ENCODE measurements at regions not wholly inside any gene's neighbourhood (a gene's known extent, or its start where the extent isn't known, plus 50 kb on each side); places are given as distances from the start of the nearest gene placed in this dataset.

DNA sequence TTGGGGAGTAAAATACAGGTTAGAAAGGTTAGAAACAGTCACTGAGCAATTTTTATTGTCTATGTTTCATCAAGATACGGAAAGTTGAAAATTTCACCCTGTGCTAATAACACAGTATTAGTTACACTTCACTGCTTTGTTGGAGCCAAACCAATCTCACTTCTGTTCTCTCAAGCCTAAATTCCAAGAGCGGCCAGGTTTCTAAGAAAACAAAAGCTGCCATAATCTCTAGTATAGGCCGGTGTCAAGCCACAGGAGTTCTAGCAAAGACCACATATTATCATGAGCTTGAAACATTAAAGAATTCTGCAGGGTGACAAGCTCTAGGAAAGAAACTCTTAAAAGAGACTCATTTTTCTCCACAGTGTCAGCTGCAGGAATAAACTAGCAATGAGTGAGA, 128.7 kb downstream of the TXNL1 start:
- DNase-seq (ENCODE audit: low spot score), result no peak
- TF ChIP-seq CTCF (IDR thresholded peaks at IDR 0.05; ENCODE audit: extremely low read depth, missing control alignments), result no peak

- DNase-seq (ENCODE audit: low spot score), result no peak
- no peak for TF ChIP-seq CTCF (IDR thresholded peaks at IDR 0.05; ENCODE audit: extremely low read depth, missing control alignments)
Observed at GRCh38 chr18:56508370-56509036, 129.9 kb downstream of the TXNL1 start.

DNA sequence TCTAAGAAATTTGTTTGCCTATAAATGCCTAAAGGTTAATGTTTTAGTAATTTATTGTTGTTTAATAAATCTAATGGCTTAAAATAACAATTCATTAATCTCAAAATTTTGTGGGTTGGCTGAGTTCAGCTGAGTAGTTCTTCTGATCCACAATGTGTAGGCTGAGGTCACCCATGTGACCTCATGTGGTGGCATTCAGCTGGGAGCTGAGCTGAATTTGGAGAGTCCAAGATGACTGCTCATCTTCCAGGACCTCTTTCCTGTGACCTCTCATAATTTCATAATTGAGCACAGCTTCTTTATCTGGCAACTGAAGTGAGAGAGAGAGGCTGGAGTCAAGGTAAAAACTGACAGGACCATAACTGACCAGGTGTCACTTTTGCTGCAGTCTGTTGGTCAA, 132.4 kb downstream of the TXNL1 start:
- no peak for DNase-seq (ENCODE audit: low spot score)
- TF ChIP-seq CTCF (IDR thresholded peaks at IDR 0.05; ENCODE audit: extremely low read depth, missing control alignments), result no peak

DNA sequence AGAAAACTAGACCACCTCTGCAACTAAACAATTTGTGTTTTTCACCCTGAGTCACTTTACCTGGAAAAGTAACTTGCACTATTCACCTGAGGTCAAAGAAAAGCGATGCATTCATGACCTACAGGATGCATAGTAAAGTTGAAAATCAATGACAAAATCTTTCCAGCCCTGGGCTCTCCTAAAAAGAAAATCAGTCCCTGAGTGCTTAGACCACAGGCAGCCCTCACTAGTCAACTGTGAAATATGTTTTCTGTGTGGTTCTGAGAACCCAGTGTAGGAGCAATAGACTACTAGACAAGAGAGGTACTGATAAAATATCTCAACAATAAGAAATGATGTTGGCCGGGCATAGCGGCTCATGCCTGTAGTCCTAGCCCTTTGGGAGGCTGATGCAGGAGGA, 133.1 kb downstream of the TXNL1 start:
- DNase-seq (ENCODE audit: low spot score), result no peak
- TF ChIP-seq CTCF (IDR thresholded peaks at IDR 0.05; ENCODE audit: extremely low read depth, missing control alignments), result no peak

DNA sequence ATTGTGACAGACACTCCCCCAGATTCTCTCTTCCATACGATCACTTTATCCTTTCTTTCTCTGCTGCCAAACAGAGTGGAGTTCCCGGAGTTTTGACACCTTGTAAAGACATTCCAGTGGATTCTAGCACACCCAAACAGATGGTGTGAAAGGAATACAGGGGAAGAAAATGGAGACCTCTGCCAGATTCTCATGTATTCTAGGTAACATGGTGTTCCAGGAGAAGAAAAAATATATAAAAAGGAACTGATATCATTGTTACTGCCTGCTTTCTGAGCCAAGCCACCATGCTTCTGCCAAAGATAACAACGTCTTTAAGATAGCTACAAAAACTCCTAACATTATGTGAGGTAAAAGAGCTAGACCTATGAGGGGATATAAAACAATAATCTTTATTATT, 136.5 kb downstream of the TXNL1 start:
- DNase-seq (ENCODE audit: low spot score), result no peak
- no peak for TF ChIP-seq CTCF (IDR thresholded peaks at IDR 0.05; ENCODE audit: extremely low read depth, missing control alignments)

GRCh38 chr18:56495884-56496283, 142.5 kb downstream of the TXNL1 start:
- TF ChIP-seq CTCF (IDR thresholded peaks at IDR 0.05; ENCODE audit: extremely low read depth, missing control alignments), result no peak
- DNase-seq (ENCODE audit: low spot score), result no peak

DNA sequence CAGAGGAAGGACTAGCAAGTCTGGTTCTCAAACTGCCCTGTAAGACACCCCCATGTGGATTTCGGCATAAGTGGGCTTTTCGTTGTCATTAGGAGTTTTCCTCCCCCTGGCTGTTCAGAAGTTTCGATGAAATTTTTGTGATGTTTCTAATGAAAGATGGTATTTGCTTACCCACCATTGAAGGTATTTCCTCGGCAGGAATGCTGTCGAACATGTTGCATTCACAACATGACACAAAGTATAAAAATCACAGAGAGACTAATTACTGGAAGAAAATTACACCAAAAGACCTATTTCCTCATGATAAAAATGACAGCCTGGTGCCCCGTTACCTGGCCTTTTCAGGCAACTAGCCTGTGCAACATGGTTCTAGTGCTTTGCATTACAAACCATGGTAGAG, 144.9 kb downstream of the TXNL1 start:
- TF ChIP-seq CTCF (IDR thresholded peaks at IDR 0.05; ENCODE audit: extremely low read depth, missing control alignments), result no peak
- no peak for DNase-seq (ENCODE audit: low spot score)
